WI38 (cell line): ENCODE measurements at regions not wholly inside any gene's neighbourhood (a gene's known extent, or its start where the extent isn't known, plus 50 kb on each side); places are given as distances from the start of the nearest gene placed in this dataset.

Source experiments
- H3K4me3 ChIP-seq: 2 replicates; pipeline ENCODE4 v1.5.1; 2011; ENCODE audit warnings: low read depth, mild to moderate bottlenecking, control low read depth, low read length
- TF ChIP-seq, protein P1 (sequence below): IDR thresholded peaks from 2 replicates; pipeline ENCODE4 v1.5.1; 2012; ENCODE audit warnings: low read depth, mild to moderate bottlenecking, control low read depth, low read length

DNA sequence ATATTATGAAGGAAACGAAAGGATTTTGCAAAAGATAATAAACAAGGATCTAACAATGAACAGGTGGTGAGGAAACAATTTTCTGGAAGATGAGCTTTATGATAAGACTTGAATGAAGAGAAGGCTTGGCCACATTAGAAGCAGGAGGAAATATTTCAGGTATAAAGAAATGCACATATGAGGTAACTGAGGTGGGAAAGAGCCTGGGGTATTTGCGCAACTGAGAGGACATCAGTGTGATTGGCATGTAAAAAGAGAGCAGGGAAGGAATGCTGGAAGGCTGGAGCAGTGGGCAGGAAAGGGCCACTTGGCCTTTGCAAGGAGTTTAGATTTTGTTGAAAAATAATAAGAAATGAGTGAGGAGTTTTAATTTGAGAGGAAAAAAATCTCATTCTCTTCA, 414.4 kb upstream of the TMCO5A start:
- no peak overlapping the region for H3K4me3 ChIP-seq
- TF ChIP-seq, protein P1, sequence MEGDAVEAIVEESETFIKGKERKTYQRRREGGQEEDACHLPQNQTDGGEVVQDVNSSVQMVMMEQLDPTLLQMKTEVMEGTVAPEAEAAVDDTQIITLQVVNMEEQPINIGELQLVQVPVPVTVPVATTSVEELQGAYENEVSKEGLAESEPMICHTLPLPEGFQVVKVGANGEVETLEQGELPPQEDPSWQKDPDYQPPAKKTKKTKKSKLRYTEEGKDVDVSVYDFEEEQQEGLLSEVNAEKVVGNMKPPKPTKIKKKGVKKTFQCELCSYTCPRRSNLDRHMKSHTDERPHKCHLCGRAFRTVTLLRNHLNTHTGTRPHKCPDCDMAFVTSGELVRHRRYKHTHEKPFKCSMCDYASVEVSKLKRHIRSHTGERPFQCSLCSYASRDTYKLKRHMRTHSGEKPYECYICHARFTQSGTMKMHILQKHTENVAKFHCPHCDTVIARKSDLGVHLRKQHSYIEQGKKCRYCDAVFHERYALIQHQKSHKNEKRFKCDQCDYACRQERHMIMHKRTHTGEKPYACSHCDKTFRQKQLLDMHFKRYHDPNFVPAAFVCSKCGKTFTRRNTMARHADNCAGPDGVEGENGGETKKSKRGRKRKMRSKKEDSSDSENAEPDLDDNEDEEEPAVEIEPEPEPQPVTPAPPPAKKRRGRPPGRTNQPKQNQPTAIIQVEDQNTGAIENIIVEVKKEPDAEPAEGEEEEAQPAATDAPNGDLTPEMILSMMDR: no peak

DNA sequence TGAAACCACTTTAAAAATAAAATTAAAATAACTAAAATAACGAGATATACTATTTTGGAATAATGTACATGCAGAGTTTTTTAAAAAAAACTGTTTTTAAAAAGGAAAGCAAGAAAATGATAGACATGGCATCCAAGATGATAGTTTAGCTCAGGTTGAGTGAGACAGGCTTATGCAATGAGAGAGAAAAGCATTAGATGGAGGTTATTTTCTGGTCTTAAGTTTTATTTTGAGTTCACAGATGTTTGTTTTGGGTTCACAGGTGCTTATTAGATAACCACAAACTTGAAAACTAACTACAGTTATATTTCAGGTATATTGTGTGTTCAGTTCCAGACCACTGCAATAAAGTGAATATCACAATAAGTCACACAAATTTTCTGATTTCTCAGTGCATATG, 413.6 kb upstream of the TMCO5A start:
- no peak overlapping the region for H3K4me3 ChIP-seq
- TF ChIP-seq, protein P1: no peak

DNA sequence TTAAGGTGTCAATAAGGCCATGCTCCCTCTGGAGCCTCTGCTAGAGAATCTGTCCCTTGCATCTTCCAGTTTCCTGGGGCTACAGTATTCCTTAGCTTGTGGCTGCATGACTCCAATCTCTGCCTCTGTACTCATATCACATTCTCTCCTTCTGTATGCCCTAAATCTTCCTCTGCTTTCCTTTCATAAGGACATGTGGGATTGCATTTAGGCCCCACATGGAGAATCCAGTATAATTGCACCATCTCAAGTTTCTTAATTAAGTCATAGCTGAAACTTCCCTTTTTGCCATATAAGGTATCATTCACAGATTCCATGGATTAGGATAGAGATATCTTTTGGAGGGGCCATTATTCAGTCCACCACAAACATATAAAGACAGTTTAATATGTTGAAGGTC, 409.8 kb upstream of the TMCO5A start:
- H3K4me3 ChIP-seq: no peak overlapping the region
- TF ChIP-seq, protein P1: no peak

DNA sequence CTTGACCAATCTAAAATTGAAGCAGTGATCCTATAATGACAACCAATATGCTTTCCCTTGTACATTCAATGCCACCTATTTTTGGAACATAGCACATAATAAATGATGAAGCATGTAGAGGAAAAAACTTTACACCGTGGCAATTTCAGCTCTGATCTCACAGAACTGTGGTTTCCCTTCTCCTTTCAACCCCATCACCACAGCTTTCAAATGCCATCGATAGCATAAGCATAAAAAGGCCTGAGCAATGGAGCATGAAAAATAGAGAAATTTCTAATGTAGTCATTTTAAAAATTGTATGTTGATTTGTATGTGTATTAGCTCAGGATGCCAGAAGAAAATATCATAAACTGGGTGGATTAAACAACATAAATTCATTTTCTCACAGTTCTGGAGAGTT, 406.0 kb upstream of the TMCO5A start:
- TF ChIP-seq, protein P1: no peak
- no peak overlapping the region for H3K4me3 ChIP-seq

DNA sequence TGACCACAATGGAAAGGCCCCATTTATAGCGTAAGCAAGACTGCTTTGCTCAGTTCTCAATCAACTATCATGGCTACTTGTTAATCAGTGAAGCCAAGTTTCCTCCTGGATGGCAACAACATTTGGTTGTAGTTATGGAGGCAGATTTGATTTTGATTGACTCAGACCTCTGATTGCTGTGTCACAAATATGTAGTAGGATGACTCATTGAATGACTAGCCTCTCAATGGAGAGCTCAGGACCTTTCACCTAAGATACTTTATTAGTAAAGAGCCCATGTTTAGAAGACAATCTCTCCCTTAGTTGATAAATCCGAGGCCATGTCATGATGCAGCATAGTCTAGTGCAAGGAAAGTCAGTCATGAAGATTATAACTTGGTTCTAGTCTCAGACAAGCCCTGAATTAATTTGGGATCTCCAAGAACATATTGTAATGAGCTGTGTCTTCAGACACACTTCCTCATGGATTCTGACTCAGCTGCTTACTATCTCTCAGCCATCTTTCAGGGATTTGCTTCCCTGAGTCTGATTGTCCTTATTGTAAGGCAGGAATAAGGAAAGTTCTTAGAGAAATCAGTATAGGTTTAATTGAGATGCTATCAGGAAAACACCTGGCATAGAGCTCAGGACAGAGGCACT, 397.4 kb upstream of the TMCO5A start:
- TF ChIP-seq, protein P1: no peak
- no peak overlapping the region for H3K4me3 ChIP-seq

DNA sequence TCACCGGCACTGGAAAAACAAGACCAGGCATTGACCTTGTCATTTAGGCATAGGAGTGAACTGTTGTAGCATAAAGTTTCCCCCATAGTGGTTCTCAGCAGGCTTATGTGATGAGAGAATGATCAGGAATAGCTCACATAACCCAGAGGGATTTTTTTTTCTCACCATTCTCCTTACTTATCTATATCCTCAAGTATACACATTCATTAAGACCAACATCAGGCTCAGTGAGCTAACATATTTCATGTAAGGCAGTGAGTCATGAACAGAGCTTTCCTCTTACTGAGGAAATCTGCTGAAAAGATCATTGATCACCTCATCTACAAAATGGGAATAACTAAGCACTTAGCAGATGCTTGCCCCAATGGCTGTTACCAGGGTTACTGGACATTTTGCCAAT, 396.6 kb upstream of the TMCO5A start:
- TF ChIP-seq, protein P1: no peak

DNA sequence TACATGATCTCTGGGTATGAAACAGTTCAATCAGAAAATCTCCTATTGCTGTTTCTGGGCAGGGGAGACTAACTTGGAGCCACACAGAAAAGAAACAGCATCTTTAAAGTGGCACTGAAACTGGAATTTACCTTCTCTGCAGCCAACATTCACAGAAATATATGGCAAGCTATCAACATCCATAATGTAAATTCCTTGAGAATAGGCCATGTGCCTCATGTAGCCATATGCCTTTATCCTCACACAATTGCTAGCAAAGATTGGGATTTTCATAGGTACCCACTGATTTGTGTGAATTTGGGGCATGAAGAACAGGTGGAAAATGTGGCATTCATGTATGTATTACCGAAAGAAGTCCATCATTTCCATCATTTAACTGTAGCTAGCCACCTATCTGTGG, 386.3 kb upstream of the TMCO5A start:
- TF ChIP-seq, protein P1: no peak
- no peak overlapping the region for H3K4me3 ChIP-seq

More for the DNA sequence above, 396.6 kb upstream of the TMCO5A start:
- H3K4me3 ChIP-seq: no peak overlapping the region
